K562 (cell line): ENCODE measurements at regions not wholly inside any gene's neighbourhood (a gene's known extent, or its start where the extent isn't known, plus 50 kb on each side); places are given as distances from the start of the nearest gene placed in this dataset.

Source experiments
- ATAC-seq: fragments of 200-7000 bp; cut with Tn5 transposase; 3 replicates; pipeline ENCODE4 v1.9.1; 2020; ENCODE audit warnings: moderate library complexity
- BruUV-seq: library from RNA; stranded (reverse); fragments of 400-500 nt; replicated peaks from 2 replicates; lab custom pipeline; 2021; lab: Mats Ljungman, UMichigan
- CTCF ChIA-PET: fragments of 300-600 bp; formaldehyde crosslinking; extraction: SDS; loops from one replicate; lab custom pipeline; 2021; ENCODE audit warnings: low intra/inter-chr PET ratio; lab: Yijun Ruan, JAX
- POLR2A ChIA-PET: fragments of 300-600, 350-650 bp; sonication (Branson Sonifier 250); formaldehyde crosslinking; extraction: SDS; loops from one replicate; lab custom pipeline; 2021; ENCODE audit warnings: antibody characterized with exemption, inconsistent platforms; lab: Yijun Ruan, JAX
- DNase-seq, 4 experiments: peaks; one replicate each; pipeline versions ENCODE4 v3.0.0 to v3.0.0-alpha.2; 2011 to 2018; ENCODE audit warnings: low spot score in 3 of 4, mixed read lengths in 3 of 4; ENCODE audit errors: extremely low read depth in 1 of 4
- FAIRE-seq: peaks from 2 replicates; lab custom pipeline; 2011; peaks lifted over from hg19 to GRCh38; lab: Jason Lieb, UNC
- H2AFZ ChIP-seq: 2 replicates; pipeline ENCODE4 v1.6.0; 2011; ENCODE audit warnings: low read depth, low read length, control low read depth, inconsistent platforms
- H3K27ac ChIP-seq: fragments of 200-600 bp; 3 replicates; pipeline ENCODE4 v1.8.0; 2011; ENCODE audit warnings: low read depth, mild to moderate bottlenecking, control low read depth, inconsistent platforms, low read length, moderate library complexity, mixed read lengths; ENCODE audit errors: extremely low read depth
- H3K27me3 ChIP-seq, 2 experiments: fragments of 300-600 bp in 1 of 2; 2 replicates in 1 of 2; 3 replicates in 1 of 2; pipeline versions ENCODE4 v1.6.0 to v1.8.0; 2011; ENCODE audit warnings: inconsistent platforms in 2 of 2, low read length in 2 of 2, mild to moderate bottlenecking in 1 of 2, mixed read lengths in 1 of 2, moderate library complexity in 1 of 2; ENCODE audit not compliant: control insufficient read depth in 2 of 2, insufficient read depth in 2 of 2
- H3K36me3 ChIP-seq: fragments of 300-600 bp; 3 replicates; pipeline ENCODE4 v1.8.0; 2011; ENCODE audit warnings: mild to moderate bottlenecking, low read length, inconsistent platforms; ENCODE audit not compliant: control insufficient read depth, insufficient read depth
- H3K4me1 ChIP-seq, 2 experiments: fragments of 200-600 bp in 1 of 2; replicated peaks in 1 of 2; 2 replicates in 1 of 2; 3 replicates in 1 of 2; pipeline versions ENCODE4 v1.5.1 to v1.8.0; 2011; ENCODE audit warnings: inconsistent platforms in 2 of 2, low read length in 2 of 2, mild to moderate bottlenecking in 1 of 2, mixed read lengths in 1 of 2, moderate library complexity in 1 of 2; ENCODE audit not compliant: control insufficient read depth in 2 of 2, insufficient read depth in 2 of 2
- H3K4me2 ChIP-seq: 2 replicates; pipeline ENCODE4 v1.6.1; 2011; ENCODE audit warnings: low read length, control low read depth, inconsistent platforms, mixed read lengths; ENCODE audit not compliant: insufficient read depth
- H3K4me3 ChIP-seq: fragments of 200-600 bp; sonication (generic), shearing (Covaris generic); 2 replicates; pipeline ENCODE4 v1.5.1; 2016; ENCODE audit warnings: control low read depth, inconsistent platforms
- H3K79me2 ChIP-seq: fragments of 200-600 bp; 3 replicates; pipeline ENCODE4 v1.8.0; 2011; ENCODE audit warnings: low read length, inconsistent platforms; ENCODE audit not compliant: control insufficient read depth, insufficient read depth
- H3K9ac ChIP-seq, 2 experiments: 2 replicates each; pipeline versions ENCODE4 v1.6.0 to v1.6.1; 2011; ENCODE audit warnings: low read depth in 2 of 2, low read length in 2 of 2, control low read depth in 1 of 2, inconsistent platforms in 1 of 2, mild to moderate bottlenecking in 1 of 2, mixed read lengths in 1 of 2; ENCODE audit not compliant: insufficient read depth in 1 of 2
- H3K9me1 ChIP-seq: one replicate; pipeline ENCODE4 v1.6.0; 2011; ENCODE audit warnings: inconsistent platforms, mild to moderate bottlenecking, low read length, moderate library complexity; ENCODE audit not compliant: control insufficient read depth, insufficient read depth
- H3K9me3 ChIP-seq: replicated peaks from 2 replicates; pipeline ENCODE4 v1.5.1; 2011; ENCODE audit warnings: low read depth, low read length, inconsistent platforms; ENCODE audit not compliant: control insufficient read depth, insufficient read depth
- H4K20me1 ChIP-seq: replicated peaks from 2 replicates; pipeline ENCODE4 v1.6.1; 2011; ENCODE audit warnings: low read length, inconsistent platforms, mixed read lengths; ENCODE audit not compliant: control insufficient read depth, insufficient read depth
- CLOCK ChIP-seq: fragments of 250-450 bp; sonication (Bioruptor Pico); IDR thresholded peaks from 2 replicates; pipeline ENCODE4 v1.4.0; 2020; ENCODE audit warnings: mild to moderate bottlenecking, moderate library complexity, borderline replicate concordance
- MAFK ChIP-seq: IDR thresholded peaks from 2 replicates; pipeline ENCODE4 v1.6.1; 2011; ENCODE audit warnings: low read length, improper control_type of control experiment
- MAZ ChIP-seq, 2 experiments: fragments of 450-650 bp in 1 of 2; sonication (generic) in 1 of 2; formaldehyde crosslinking; IDR thresholded peaks in 1 of 2; conservative IDR thresholded peaks in 1 of 2; 2 replicates each; pipeline versions ENCODE4 v1.4.0 to v1.5.0; 2020; ENCODE audit warnings: mild to moderate bottlenecking in 1 of 2, missing genetic modification reagents in 1 of 2
- MCM5 ChIP-seq: fragments of 450-650 bp; IDR thresholded peaks from 2 replicates; pipeline ENCODE4 v1.6.1; 2016; ENCODE audit warnings: low read depth
- MED1 ChIP-seq: sonication (generic); formaldehyde crosslinking; IDR thresholded peaks from 2 replicates; pipeline ENCODE4 v1.8.1; 2023; ENCODE audit warnings: missing genetic modification reagents, borderline replicate concordance
- NBN ChIP-seq: fragments of 450-650 bp; IDR thresholded peaks from 2 replicates; pipeline ENCODE4 v1.6.1; 2016; ENCODE audit warnings: low read depth, mild to moderate bottlenecking
- NFYB ChIP-seq: IDR thresholded peaks from 2 replicates; pipeline ENCODE4 v1.6.1; 2011; ENCODE audit warnings: mild to moderate bottlenecking, moderate library complexity; ENCODE audit not compliant: insufficient read length; ENCODE audit errors: extremely low read depth
- NR4A1 ChIP-seq, 2 experiments: fragments of 250-450 bp in 1 of 2; fragments of 450-650 bp in 1 of 2; sonication (Bioruptor Pico) in 1 of 2; IDR thresholded peaks; 2 replicates each; pipeline versions ENCODE4 v1.4.0 to v1.6.1; 2016 to 2020; ENCODE audit warnings: mild to moderate bottlenecking in 2 of 2, missing compliant biosample characterization in 1 of 2, missing genetic modification characterization in 1 of 2, moderate library complexity in 1 of 2
- RAD21 ChIP-seq, 2 experiments: fragments of 250-450 bp in 1 of 2; fragments of 450-650 bp in 1 of 2; sonication (Bioruptor Pico) in 1 of 2; formaldehyde crosslinking in 1 of 2; IDR thresholded peaks in 1 of 2; conservative IDR thresholded peaks in 1 of 2; 2 replicates each; pipeline versions ENCODE4 v1.4.0 to v1.8.0; 2020 to 2022; ENCODE audit warnings: mild to moderate bottlenecking in 2 of 2, moderate library complexity in 1 of 2
- SP2 ChIP-seq: IDR thresholded peaks from 2 replicates; pipeline ENCODE4 v1.6.1; 2011; ENCODE audit warnings: mild to moderate bottlenecking, low read depth, low read length, moderate library complexity; ENCODE audit not compliant: poor library complexity, severe bottlenecking; ENCODE audit errors: extremely low read depth
- ZNF280B ChIP-seq: fragments of 250-450 bp; sonication (Bioruptor Pico); IDR thresholded peaks from 2 replicates; pipeline ENCODE4 v1.5.1; 2021; ENCODE audit warnings: mild to moderate bottlenecking
- ZNF316 ChIP-seq: fragments of 450-650 bp; IDR thresholded peaks from 2 replicates; pipeline ENCODE4 v1.6.1; 2016
- WGBS: fragments of 100-300 bp; shearing (Covaris generic); methylation state at CpG from one replicate; pipeline ENCODE4 v1.1.6; 2016; ENCODE audit warnings: low coverage, mixed read lengths; ENCODE audit not compliant: insufficient coverage; ENCODE audit errors: missing lambda C conversion rate; 5-methylcytosine and 5-hydroxymethylcytosine counted together
- in situ Hi-C: fragments of 300-500 bp; cut with MboI; formaldehyde crosslinking; loops from 4 replicates; pipeline ENCODE4 v1.15.0; 2018; ENCODE audit warnings: inconsistent platforms, mixed read lengths
- intact Hi-C: fragments of 100-400 bp; cut with micrococcal nuclease; formaldehyde crosslinking; loops from 2 replicates; pipeline ENCODE4 v1.14.2; 2022

- no peak for DNase-seq
- H3K27ac ChIP-seq = no peak overlapping the region
- 3% methylated on average over 1 of the region's 1 CpG for WGBS
- TF ChIP-seq NFYB (no peak), MAFK (0 out of 2 replicates have a peak, but pooled peaks have one; percentile 34), ZNF316 (0 out of 2 replicates have a peak, but pooled peaks have one; percentile 24)
- TF ChIP-seq, all 486 proteins: peak for 2
- ChIA-PET POLR2A (no interaction called here), CTCF (no interaction called here)
- H3K4me3 ChIP-seq = no peak overlapping the region
- H3K9ac ChIP-seq = no peak overlapping the region
- no peaks in the 10 kb centered on the region for H3K9me1 ChIP-seq
- intact Hi-C loops = no loop called here
- H4K20me1 ChIP-seq = no peaks in the 10 kb centered on the region
- FAIRE-seq (no peak), ATAC-seq (no peak)
- no peaks in the 10 kb centered on the region for H3K36me3 ChIP-seq
- H3K79me2 ChIP-seq = no peaks in the 10 kb centered on the region
- BruUV-seq = no TSS peak
- H2AFZ ChIP-seq = no peak overlapping the region
- H3K27me3 ChIP-seq = no peaks in the 10 kb centered on the region
- H3K9me3 ChIP-seq = peaks cover 2% of the 10 kb centered on the region
- no peak overlapping the region for H3K4me2 ChIP-seq
- in situ Hi-C loops = no loop called here
- H3K4me1 ChIP-seq = no peaks in the 10 kb centered on the region
Observed at GRCh38 chr6:48272518-48272917, 161.5 kb upstream of the PTCHD4 start.

- ChIA-PET CTCF (no interaction called here), POLR2A (no interaction called here)
- Histone ChIP-seq H3K4me2 (no peak overlapping the region), H3K9me1 (no peaks in the 10 kb centered on the region), H3K9ac (no peak overlapping the region), H3K36me3 (no peaks in the 10 kb centered on the region), H3K4me1 (no peaks in the 10 kb centered on the region), H3K79me2 (no peaks in the 10 kb centered on the region), H3K9me3 (no peaks in the 10 kb centered on the region; the same call in 1 of the 2 replicates), H3K27ac (no peak overlapping the region), H3K27me3 (no peaks in the 10 kb centered on the region), H2AFZ (no peak overlapping the region), H4K20me1 (no peaks in the 10 kb centered on the region), H3K4me3 (no peak overlapping the region)
- no TSS peak for BruUV-seq
- no peak for DNase-seq
- no peak for FAIRE-seq
- no peak for ATAC-seq
- in situ Hi-C loops (no loop called here), intact Hi-C loops (no loop called here)
- 1% methylated on average over 3 of the region's 3 CpGs for WGBS
- no peak for TF ChIP-seq CLOCK
- no peak for TF ChIP-seq ZNF280B (CRISPR knock-in tag)
- TF ChIP-seq NR4A1 (CRISPR knock-in tag; IDR thresholded peaks at IDR 0.05) = no peak
- no peak for TF ChIP-seq NR4A1 (tag; IDR thresholded peaks at IDR 0.05)
- no peak for TF ChIP-seq MAZ (CRISPR knock-in tag; conservative IDR thresholded peaks at IDR 0.05 in 1 of 2, IDR thresholded peaks at IDR 0.05 in 1 of 2)
- no peak for TF ChIP-seq NBN
- no peak for TF ChIP-seq RAD21 (CRISPR knock-in tag; conservative IDR thresholded peaks at IDR 0.05 in 1 of 2, IDR thresholded peaks at IDR 0.05 in 1 of 2)
- no peak for TF ChIP-seq MCM5
- no peak for TF ChIP-seq SP2
- no peak for TF ChIP-seq MED1 (CRISPR knock-in tag)
Observed at GRCh38 chr6:48255094-48255493, 144.1 kb upstream of the PTCHD4 start.
